ENCODE measurements at regions not wholly inside any gene's neighbourhood (a gene's known extent, or its start where the extent isn't known, plus 50 kb on each side); places are given as distances from the start of the nearest gene placed in this dataset.

DNA sequence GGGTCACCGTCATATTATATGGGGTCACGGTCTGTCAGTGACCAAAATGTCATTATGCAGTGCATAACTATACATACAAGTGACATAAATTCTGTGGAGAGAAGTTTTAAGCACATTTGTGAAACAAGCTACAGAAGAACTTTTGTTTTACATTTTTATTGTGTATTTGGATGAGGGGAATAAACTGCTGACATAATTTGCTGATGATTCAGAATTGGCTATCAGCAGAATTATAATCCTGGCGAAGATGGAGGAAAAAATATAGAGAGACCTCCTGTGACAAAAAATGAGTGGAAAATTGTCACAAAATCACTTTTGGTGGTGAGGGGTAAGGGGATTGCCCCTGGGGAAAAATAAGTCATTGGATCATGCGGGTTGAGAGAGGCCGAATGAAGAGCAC is 116.3 kb upstream of the ANKRD55 start:
- Histone ChIP-seq H3K9me3 (no peaks in the 10 kb centered on the region), H3K4me3 (no peak overlapping the region), H3K9ac (ENCODE audit: low read depth in 2 of 2, low read length in 2 of 2) (no peak overlapping the region), H3K4me1 (no peaks in the 10 kb centered on the region), H3K27ac (no peak overlapping the region), H3K36me3 (no peaks in the 10 kb centered on the region), H3K27me3 (no peaks in the 10 kb centered on the region)
- TF ChIP-seq CTCF (IDR thresholded peaks at IDR 0.05): no peak
- intact Hi-C loops (cut with DNase I): no loop called here
- no peak for DNase-seq

- TF ChIP-seq CTCF (IDR thresholded peaks at IDR 0.05): no peak
These were observed 113.8 kb upstream of the ANKRD55 start for GRCh38 chr5:56346741-56347535.

DNA sequence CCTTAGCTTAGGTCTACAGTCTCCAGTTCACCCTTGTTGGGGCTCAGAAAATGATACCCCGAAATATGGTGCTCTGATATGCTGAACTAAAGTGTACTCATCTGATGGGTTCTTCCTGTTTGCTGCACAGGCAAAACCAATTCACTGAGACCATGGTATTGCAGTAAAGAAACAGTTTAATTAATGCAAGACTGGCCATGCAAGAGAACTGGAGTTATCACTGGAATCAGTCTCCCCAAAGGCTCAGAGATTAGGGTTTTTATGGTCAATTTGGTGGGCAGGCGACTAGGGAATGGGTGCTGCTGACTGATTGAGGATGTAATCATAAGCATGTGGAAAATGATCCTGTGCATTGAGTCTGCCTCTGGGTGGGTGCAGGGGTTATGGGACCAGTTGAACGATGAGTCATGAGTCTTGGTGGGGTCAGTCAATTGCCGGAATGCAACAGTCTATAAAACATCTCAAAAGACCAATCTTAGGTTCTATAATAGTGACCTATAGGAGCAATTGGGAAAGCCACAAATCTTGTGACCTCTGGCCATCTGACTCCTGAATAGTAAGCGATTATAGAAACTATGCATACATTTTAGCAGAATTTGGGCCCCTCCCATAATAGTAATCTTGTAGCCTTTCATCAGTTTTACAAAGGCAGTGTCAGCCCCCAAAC is 113.0 kb upstream of the ANKRD55 start:
- Histone ChIP-seq H3K9ac (ENCODE audit: low read depth in 2 of 2, low read length in 2 of 2) (no peak overlapping the region), H3K27me3 (no peaks in the 10 kb centered on the region), H3K4me3 (no peak overlapping the region), H3K4me1 (no peaks in the 10 kb centered on the region), H3K9me3 (no peaks in the 10 kb centered on the region), H3K36me3 (no peaks in the 10 kb centered on the region), H3K27ac (no peak overlapping the region)
- DNase-seq: no peak
- intact Hi-C loops (cut with DNase I): no loop called here
- TF ChIP-seq CTCF (IDR thresholded peaks at IDR 0.05): no peak

More at GRCh38 chr5:56346741-56347535, 113.8 kb upstream of the ANKRD55 start:
- Histone ChIP-seq H3K27ac (no peak overlapping the region), H3K27me3 (no peaks in the 10 kb centered on the region), H3K9me3 (no peaks in the 10 kb centered on the region), H3K4me1 (no peaks in the 10 kb centered on the region), H3K36me3 (no peaks in the 10 kb centered on the region), H3K4me3 (no peak overlapping the region), H3K9ac (ENCODE audit: low read depth in 2 of 2, low read length in 2 of 2) (no peak overlapping the region)
- intact Hi-C loops (cut with DNase I): no loop called here
- no peak for DNase-seq

- DNase-seq: no peak
- no peak overlapping the region for H3K4me3 ChIP-seq
- intact Hi-C loops (cut with DNase I): no loop called here
- no peaks in the 10 kb centered on the region for H3K27me3 ChIP-seq
- no peak overlapping the region for H3K27ac ChIP-seq
- H3K9ac ChIP-seq (ENCODE audit: low read depth in 2 of 2, low read length in 2 of 2): no peak overlapping the region
- no peak for TF ChIP-seq CTCF (IDR thresholded peaks at IDR 0.05)
- H3K36me3 ChIP-seq: no peaks in the 10 kb centered on the region
- H3K4me1 ChIP-seq: no peaks in the 10 kb centered on the region
- H3K9me3 ChIP-seq: no peaks in the 10 kb centered on the region
These were observed 112.2 kb upstream of the ANKRD55 start for GRCh38 chr5:56345352-56345751.

GRCh38 chr5:56344594-56344993 is 111.5 kb upstream of the ANKRD55 start:
- intact Hi-C loops (cut with DNase I): no loop called here

More at GRCh38 chr5:56344594-56344993, 111.5 kb upstream of the ANKRD55 start:
- H3K27ac ChIP-seq: no peak overlapping the region
- no peaks in the 10 kb centered on the region for H3K9me3 ChIP-seq
- DNase-seq: no peak
- H3K27me3 ChIP-seq: no peaks in the 10 kb centered on the region
- H3K4me3 ChIP-seq: no peak overlapping the region
- H3K9ac ChIP-seq (ENCODE audit: low read depth in 2 of 2, low read length in 2 of 2): no peak overlapping the region
- no peaks in the 10 kb centered on the region for H3K36me3 ChIP-seq
- H3K4me1 ChIP-seq: no peaks in the 10 kb centered on the region
- TF ChIP-seq CTCF (IDR thresholded peaks at IDR 0.05): no peak

Measured in colonic mucosa (tissue), 4 donors.